GM12875 (cell line): ENCODE measurements at regions not wholly inside any gene's neighbourhood (a gene's known extent, or its start where the extent isn't known, plus 50 kb on each side); places are given as distances from the start of the nearest gene placed in this dataset.

Source experiments
- H3K4me3 ChIP-seq: one replicate; pipeline ENCODE4 v1.5.1; 2011; ENCODE audit warnings: low read depth, low read length, control low read depth
- TF ChIP-seq, protein P1 (sequence below): IDR thresholded peaks from 2 replicates; pipeline ENCODE4 v1.5.1; 2011; ENCODE audit warnings: low read depth, mild to moderate bottlenecking, control low read depth, inconsistent platforms, low read length, moderate library complexity, borderline replicate concordance; ENCODE audit not compliant: insufficient read depth

GRCh38 chr16:73166947-73167550, 119.1 kb upstream of the ZFHX3 start:
- no peak overlapping the region for H3K4me3 ChIP-seq
- TF ChIP-seq, protein P1, sequence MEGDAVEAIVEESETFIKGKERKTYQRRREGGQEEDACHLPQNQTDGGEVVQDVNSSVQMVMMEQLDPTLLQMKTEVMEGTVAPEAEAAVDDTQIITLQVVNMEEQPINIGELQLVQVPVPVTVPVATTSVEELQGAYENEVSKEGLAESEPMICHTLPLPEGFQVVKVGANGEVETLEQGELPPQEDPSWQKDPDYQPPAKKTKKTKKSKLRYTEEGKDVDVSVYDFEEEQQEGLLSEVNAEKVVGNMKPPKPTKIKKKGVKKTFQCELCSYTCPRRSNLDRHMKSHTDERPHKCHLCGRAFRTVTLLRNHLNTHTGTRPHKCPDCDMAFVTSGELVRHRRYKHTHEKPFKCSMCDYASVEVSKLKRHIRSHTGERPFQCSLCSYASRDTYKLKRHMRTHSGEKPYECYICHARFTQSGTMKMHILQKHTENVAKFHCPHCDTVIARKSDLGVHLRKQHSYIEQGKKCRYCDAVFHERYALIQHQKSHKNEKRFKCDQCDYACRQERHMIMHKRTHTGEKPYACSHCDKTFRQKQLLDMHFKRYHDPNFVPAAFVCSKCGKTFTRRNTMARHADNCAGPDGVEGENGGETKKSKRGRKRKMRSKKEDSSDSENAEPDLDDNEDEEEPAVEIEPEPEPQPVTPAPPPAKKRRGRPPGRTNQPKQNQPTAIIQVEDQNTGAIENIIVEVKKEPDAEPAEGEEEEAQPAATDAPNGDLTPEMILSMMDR = no peak

- no peak overlapping the region for H3K4me3 ChIP-seq
- TF ChIP-seq, protein P1 = no peak
Observed at GRCh38 chr16:73166441-73166851, 118.5 kb upstream of the ZFHX3 start.

DNA sequence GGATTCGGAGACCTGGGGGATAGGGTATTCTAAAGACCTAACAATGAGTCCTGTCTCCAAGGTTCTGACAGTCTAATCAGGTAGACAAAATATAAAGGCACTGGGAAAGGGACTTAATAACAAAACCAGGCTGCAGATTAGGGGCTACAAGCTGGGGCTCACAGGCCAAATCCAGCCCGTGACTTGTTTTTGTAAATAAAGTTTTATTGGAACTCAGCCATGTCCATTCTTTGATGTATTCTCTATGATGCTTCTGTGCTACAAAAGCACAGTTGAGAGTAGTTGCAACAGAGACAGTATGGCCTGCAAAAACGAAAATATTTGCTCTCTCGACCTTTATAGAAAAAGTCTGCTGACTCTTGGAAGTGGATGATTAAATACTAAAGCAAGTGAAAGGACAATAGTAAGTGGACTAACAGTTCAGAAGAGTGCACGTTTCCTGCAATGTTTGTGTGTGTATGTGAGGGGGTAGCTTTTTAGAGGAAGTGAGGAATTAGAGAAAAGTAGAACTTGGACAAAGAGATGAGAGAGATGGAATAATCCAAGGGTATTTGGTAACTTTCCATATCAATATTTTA, 115.4 kb upstream of the ZFHX3 start:
- TF ChIP-seq, protein P1 = no peak

GRCh38 chr16:73161977-73162376, 114.0 kb upstream of the ZFHX3 start:
- no peak overlapping the region for H3K4me3 ChIP-seq
- TF ChIP-seq, protein P1 = no peak

More for the DNA sequence above, 115.4 kb upstream of the ZFHX3 start:
- H3K4me3 ChIP-seq = no peak overlapping the region

GRCh38 chr16:73159296-73159695, 111.4 kb upstream of the ZFHX3 start:
- H3K4me3 ChIP-seq = no peak overlapping the region
- TF ChIP-seq, protein P1 = no peak

DNA sequence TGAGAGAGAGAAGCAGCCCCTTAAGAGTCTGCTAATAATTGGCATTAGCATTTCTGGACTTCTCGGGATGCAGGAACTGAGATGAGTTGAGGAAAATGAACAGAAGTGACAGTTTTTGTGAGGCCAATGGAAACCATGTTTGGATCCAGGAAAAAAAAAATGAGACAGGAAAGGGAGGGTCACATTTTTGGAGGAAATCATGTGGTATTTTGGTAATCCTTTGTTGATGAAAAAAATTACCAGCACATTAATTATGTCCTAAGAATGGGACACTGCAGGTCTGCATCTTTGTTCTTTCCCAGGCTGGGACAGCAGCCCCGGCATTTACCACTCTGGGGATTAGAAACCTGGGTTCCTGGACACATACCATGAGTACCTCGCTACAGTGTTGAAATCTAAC, 109.9 kb upstream of the ZFHX3 start:
- TF ChIP-seq, protein P1 = no peak
- H3K4me3 ChIP-seq = no peak overlapping the region
